Right lobe of liver (tissue), 6 donors: ENCODE measurements at regions not wholly inside any gene's neighbourhood (a gene's known extent, or its start where the extent isn't known, plus 50 kb on each side); places are given as distances from the start of the nearest gene placed in this dataset.
A peak's percentile ranks its signal among the peaks of the same experiment; 100 is the strongest.

Experiments used
- ATAC-seq, 4 donors: fragments of 200-7000 bp; cut with Tn5 transposase; one replicate each; pipeline ENCODE4 v1.9.1; 2020; ENCODE audit warnings: mild to moderate bottlenecking in 4 of 4, moderate library complexity in 4 of 4
- DNase-seq, 3 donors: peaks; one replicate each; pipeline ENCODE4 v3.0.0-alpha.2; 2020
- H3K27ac ChIP-seq, 3 donors: fragments of 200-600 bp; one replicate each; pipeline ENCODE4 v1.8.0; 2022
- H3K27me3 ChIP-seq, 2 donors: fragments of 200-600 bp; one replicate each; pipeline ENCODE4 v1.8.0; 2022
- H3K36me3 ChIP-seq, 4 donors: fragments of 200-600 bp; sonication (generic) in 1 of 4; one replicate each; pipeline versions ENCODE4 v1.5.1 to v1.8.0; 2017 to 2022; ENCODE audit warnings: control low read depth in 1 of 4
- H3K4me1 ChIP-seq, 4 donors: fragments of 200-600 bp; sonication (generic) in 1 of 4; one replicate each; pipeline versions ENCODE4 v1.5.1 to v1.8.0; 2017 to 2022; ENCODE audit warnings: control low read depth in 1 of 4
- H3K4me3 ChIP-seq, 3 donors: fragments of 200-600 bp; one replicate each; pipeline ENCODE4 v1.8.0; 2022
- H3K9me3 ChIP-seq, 4 donors: fragments of 200-600 bp; sonication (generic) in 1 of 4; one replicate each; pipeline versions ENCODE4 v1.5.1 to v1.8.0; 2017 to 2022; ENCODE audit warnings: control low read depth in 1 of 4
- POLR2A ChIP-seq: fragments of 450-650 bp; IDR thresholded peaks from one replicate; pipeline ENCODE4 v1.6.1; 2017; ENCODE audit warnings: antibody characterized with exemption, mild to moderate bottlenecking
- WGBS: methylation state at CpG from one replicate; pipeline ENCODE4 v1.1.6; 2018; ENCODE audit warnings: low coverage, low lambda C conversion rate; ENCODE audit not compliant: insufficient coverage; ENCODE audit errors: missing lambda C conversion rate; 5-methylcytosine and 5-hydroxymethylcytosine counted together
- intact Hi-C, 2 donors: fragments of 100-400 bp; cut with DNase I; formaldehyde crosslinking; loops; one replicate each; pipeline versions ENCODE4 v1.11.2 to v1.14.1; 2022
- TF ChIP-seq, protein P1 (sequence below), 4 donors: fragments of 200-600 bp in 3 of 4; fragments of 450-650 bp in 1 of 4; IDR thresholded peaks; one replicate each; pipeline versions ENCODE4 v1.5.1 to v1.8.0; 2016 to 2022; ENCODE audit warnings: antibody characterized with exemption in 4 of 4, mild to moderate bottlenecking in 2 of 4
- donor health status: DM: no; HTN: yes; CAD: no.
- donor health status: DM: no; HTN: no; CAD: no.
- donor health status: DM: no; HTN: no; CAD: no.
- donor health status: DM: no; HTN: yes; CAD: no.
- donor health status: DM: no; HTN: yes; CAD: no.

- no peaks in the 10 kb centered on the region for H3K9me3 ChIP-seq
Measured at GRCh38 chr5:136776022-136776927, 410.9 kb upstream of the TRPC7 start.

GRCh38 chr5:136772491-136772890 is 407.1 kb upstream of the TRPC7 start:
- no peaks in the 10 kb centered on the region for H3K36me3 ChIP-seq
- no peak for ATAC-seq
- H3K4me3 ChIP-seq: no peak overlapping the region
- no peaks in the 10 kb centered on the region for H3K27me3 ChIP-seq
- no peaks in the 10 kb centered on the region for H3K9me3 ChIP-seq
- 71% methylated on average over 1 of the region's 1 CpG for WGBS
- no peak for DNase-seq
- no peak overlapping the region for H3K27ac ChIP-seq
- no peak for TF ChIP-seq POLR2A
- TF ChIP-seq, protein P1, sequence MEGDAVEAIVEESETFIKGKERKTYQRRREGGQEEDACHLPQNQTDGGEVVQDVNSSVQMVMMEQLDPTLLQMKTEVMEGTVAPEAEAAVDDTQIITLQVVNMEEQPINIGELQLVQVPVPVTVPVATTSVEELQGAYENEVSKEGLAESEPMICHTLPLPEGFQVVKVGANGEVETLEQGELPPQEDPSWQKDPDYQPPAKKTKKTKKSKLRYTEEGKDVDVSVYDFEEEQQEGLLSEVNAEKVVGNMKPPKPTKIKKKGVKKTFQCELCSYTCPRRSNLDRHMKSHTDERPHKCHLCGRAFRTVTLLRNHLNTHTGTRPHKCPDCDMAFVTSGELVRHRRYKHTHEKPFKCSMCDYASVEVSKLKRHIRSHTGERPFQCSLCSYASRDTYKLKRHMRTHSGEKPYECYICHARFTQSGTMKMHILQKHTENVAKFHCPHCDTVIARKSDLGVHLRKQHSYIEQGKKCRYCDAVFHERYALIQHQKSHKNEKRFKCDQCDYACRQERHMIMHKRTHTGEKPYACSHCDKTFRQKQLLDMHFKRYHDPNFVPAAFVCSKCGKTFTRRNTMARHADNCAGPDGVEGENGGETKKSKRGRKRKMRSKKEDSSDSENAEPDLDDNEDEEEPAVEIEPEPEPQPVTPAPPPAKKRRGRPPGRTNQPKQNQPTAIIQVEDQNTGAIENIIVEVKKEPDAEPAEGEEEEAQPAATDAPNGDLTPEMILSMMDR (IDR thresholded peaks at IDR 0.05): no peak
- intact Hi-C loops: loop anchor here in 1 of 2 donors (10.0 kb wide), 1 partner anchor 518 kb away; no protein-coding TSS in a partner anchor
- no peaks in the 10 kb centered on the region for H3K4me1 ChIP-seq

More at GRCh38 chr5:136776022-136776927, 410.9 kb upstream of the TRPC7 start:
- H3K4me3 ChIP-seq: no peak overlapping the region
- DNase-seq: no peak
- H3K27ac ChIP-seq: no peak overlapping the region
- intact Hi-C loops: loop anchor here in 1 of 2 donors (10.0 kb wide), 1 partner anchor 521 kb away; no protein-coding TSS in a partner anchor
- TF ChIP-seq, protein P1 (IDR thresholded peaks at IDR 0.05): no peak
- no peak for TF ChIP-seq POLR2A
- no peaks in the 10 kb centered on the region for H3K27me3 ChIP-seq
- no peaks in the 10 kb centered on the region for H3K36me3 ChIP-seq
- H3K4me1 ChIP-seq: no peaks in the 10 kb centered on the region
- no peak for ATAC-seq
- 40% methylated on average over 4 of the region's 4 CpGs for WGBS

DNA sequence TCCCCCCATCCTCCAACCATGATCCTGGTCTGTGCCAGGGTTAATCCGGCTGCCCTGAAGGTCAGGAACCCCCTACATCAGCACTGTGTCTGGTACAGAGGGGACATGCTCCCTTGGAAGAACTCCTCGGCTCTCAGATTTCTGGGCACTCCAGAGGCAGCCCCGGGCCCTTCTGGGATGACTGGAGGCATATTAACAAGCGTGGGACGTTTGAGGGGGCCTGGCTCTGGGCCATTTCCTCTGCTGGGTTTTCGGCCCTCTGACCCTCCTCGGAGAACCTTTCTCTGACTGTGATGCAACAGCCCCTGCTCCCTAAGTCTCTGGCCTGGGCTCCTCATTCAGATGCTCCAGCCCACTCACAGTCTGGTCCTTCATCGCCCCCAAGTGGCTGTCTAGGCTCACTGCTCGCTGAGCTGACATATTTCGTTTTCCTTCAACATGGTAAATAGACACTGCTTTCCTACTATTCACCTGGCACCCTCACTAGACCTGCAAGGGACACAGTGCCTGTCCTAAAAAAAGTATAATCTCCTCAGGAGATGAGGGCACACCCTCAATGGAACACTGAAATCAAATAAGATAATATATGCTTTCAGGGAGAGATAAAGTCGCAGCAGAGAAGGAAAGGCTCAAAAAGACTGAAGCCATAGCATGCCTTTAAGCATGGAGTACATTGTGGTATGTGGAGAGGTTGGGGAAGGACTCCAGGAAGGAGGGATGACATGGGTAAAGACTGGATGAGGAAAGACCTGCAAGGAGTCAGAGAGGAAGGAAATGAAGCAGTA is 404.7 kb upstream of the TRPC7 start:
- no peak overlapping the region for H3K27ac ChIP-seq
- ATAC-seq (peak; percentile 69 to 83 (median 78)), DNase-seq (peak in 2 of 3 donors; percentile 40 to 52)
- no peaks in the 10 kb centered on the region for H3K27me3 ChIP-seq
- H3K9me3 ChIP-seq: no peaks in the 10 kb centered on the region
- no peaks in the 10 kb centered on the region for H3K36me3 ChIP-seq
- no peaks in the 10 kb centered on the region for H3K4me1 ChIP-seq
- H3K4me3 ChIP-seq: no peak overlapping the region
- TF ChIP-seq POLR2A: no peak
- TF ChIP-seq, protein P1 (IDR thresholded peaks at IDR 0.05): peak; percentile 47 to 65 (median 59)
- WGBS: 21% methylated on average over 5 of the region's 11 CpGs
- intact Hi-C loops: loop anchor here in 1 of 2 donors (10.0 kb wide), 1 partner anchor 515 kb away; no protein-coding TSS in a partner anchor

GRCh38 chr5:136769093-136769492 is 403.7 kb upstream of the TRPC7 start:
- Histone ChIP-seq H3K27me3 (no peaks in the 10 kb centered on the region), H3K27ac (no peak overlapping the region), H3K4me1 (no peaks in the 10 kb centered on the region), H3K9me3 (no peaks in the 10 kb centered on the region), H3K4me3 (no peak overlapping the region), H3K36me3 (no peaks in the 10 kb centered on the region)
- no peak for TF ChIP-seq POLR2A
- TF ChIP-seq, protein P1 (IDR thresholded peaks at IDR 0.05): no peak
- intact Hi-C loops: no loop called here
- 85% methylated on average over 2 of the region's 4 CpGs for WGBS
- DNase-seq (no peak), ATAC-seq (peak in 1 of 4 donors; percentile 21)
